ENCODE measurements at regions not wholly inside any gene's neighbourhood (a gene's known extent, or its start where the extent isn't known, plus 50 kb on each side); places are given as distances from the start of the nearest gene placed in this dataset.

GRCh38 chr14:85390236-85390635 lies 139.7 kb upstream of the FLRT2 start:
- Mint-ChIP-seq H3K36me3 (ENCODE audit: low read depth) (no peaks in the 10 kb centered on the region), H3K27me3 (ENCODE audit: low read depth) (no peaks in the 10 kb centered on the region), H3K4me1 (peaks cover 4% of the 10 kb centered on the region), H3K27ac (ENCODE audit: unreplicated experiment) (no peak overlapping the region), H3K9me3 (no peaks in the 10 kb centered on the region), H3K4me3 (no peak overlapping the region)
- no peak for TF ChIP-seq CTCF (conservative IDR thresholded peaks at IDR 0.05)
- DNase-seq (ENCODE audit: low read depth, low spot score): no peak

- no peak for DNase-seq (ENCODE audit: low read depth, low spot score)
- TF ChIP-seq CTCF (conservative IDR thresholded peaks at IDR 0.05): no peak
- no peak overlapping the region for H3K4me3 Mint-ChIP-seq
- no peaks in the 10 kb centered on the region for H3K9me3 Mint-ChIP-seq
- no peak overlapping the region for H3K27ac Mint-ChIP-seq (ENCODE audit: unreplicated experiment)
- H3K27me3 Mint-ChIP-seq (ENCODE audit: low read depth): no peaks in the 10 kb centered on the region
- H3K4me1 Mint-ChIP-seq: peaks cover 4% of the 10 kb centered on the region
- no peaks in the 10 kb centered on the region for H3K36me3 Mint-ChIP-seq (ENCODE audit: low read depth)
Measured at GRCh38 chr14:85391455-85391854, 138.5 kb upstream of the FLRT2 start.

DNA sequence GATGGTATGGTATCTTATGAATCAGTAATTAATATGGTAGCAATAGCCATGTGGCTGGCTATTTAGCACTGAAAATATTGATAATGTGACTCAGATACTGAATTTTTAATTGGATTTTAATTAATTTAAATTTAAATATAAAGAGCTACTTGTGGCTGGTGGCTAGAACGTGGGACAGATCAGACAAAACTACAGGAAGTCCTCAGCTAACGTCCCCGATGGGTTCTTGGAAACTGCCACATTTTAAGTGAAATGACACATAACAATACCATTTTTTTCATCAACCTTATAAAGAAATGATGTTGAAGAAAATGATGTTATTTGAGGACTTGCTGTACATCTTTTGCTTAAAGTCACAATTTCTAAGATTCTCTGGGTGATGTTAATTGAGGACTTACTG lies 138.1 kb upstream of the FLRT2 start:
- Mint-ChIP-seq H3K4me3 (no peak overlapping the region), H3K9me3 (no peaks in the 10 kb centered on the region), H3K27ac (ENCODE audit: unreplicated experiment) (no peak overlapping the region), H3K4me1 (peaks cover 4% of the 10 kb centered on the region), H3K36me3 (ENCODE audit: low read depth) (no peaks in the 10 kb centered on the region), H3K27me3 (ENCODE audit: low read depth) (no peaks in the 10 kb centered on the region)
- TF ChIP-seq CTCF (conservative IDR thresholded peaks at IDR 0.05): no peak
- no peak for DNase-seq (ENCODE audit: low read depth, low spot score)

DNA sequence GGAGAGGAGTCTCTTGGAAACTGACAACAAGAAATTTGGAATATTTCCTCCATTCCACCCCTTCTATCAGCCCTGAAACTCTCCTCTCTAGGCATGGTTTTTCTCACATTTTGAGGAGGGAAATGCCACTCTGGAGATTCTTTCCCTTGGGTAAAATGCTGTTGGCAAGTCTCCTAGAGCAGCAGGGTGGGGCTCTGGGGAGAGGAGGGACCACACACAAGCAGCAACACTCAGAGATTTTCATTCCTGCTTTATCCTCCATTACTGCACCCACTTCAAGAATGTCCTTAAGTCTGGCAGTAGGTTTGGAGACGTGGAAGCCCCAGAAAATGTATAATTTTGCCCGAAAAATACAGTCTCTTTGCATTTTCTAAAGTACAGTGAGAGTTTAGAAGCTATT lies 130.8 kb upstream of the FLRT2 start:
- Mint-ChIP-seq H3K4me3 (no peak overlapping the region), H3K27ac (ENCODE audit: unreplicated experiment) (no peak overlapping the region), H3K9me3 (no peaks in the 10 kb centered on the region), H3K27me3 (ENCODE audit: low read depth) (no peaks in the 10 kb centered on the region), H3K4me1 (no peaks in the 10 kb centered on the region), H3K36me3 (ENCODE audit: low read depth) (no peaks in the 10 kb centered on the region)
- no peak for DNase-seq (ENCODE audit: low read depth, low spot score)
- no peak for TF ChIP-seq CTCF (conservative IDR thresholded peaks at IDR 0.05)

- Mint-ChIP-seq H3K9me3 (no peaks in the 10 kb centered on the region), H3K36me3 (ENCODE audit: low read depth) (no peaks in the 10 kb centered on the region), H3K27me3 (ENCODE audit: low read depth) (no peaks in the 10 kb centered on the region), H3K27ac (ENCODE audit: unreplicated experiment) (no peak overlapping the region), H3K4me3 (no peak overlapping the region), H3K4me1 (no peaks in the 10 kb centered on the region)
- no peak for TF ChIP-seq CTCF (conservative IDR thresholded peaks at IDR 0.05)
- DNase-seq (ENCODE audit: low read depth, low spot score): no peak
Measured at GRCh38 chr14:85400678-85401077, 129.3 kb upstream of the FLRT2 start.

DNA sequence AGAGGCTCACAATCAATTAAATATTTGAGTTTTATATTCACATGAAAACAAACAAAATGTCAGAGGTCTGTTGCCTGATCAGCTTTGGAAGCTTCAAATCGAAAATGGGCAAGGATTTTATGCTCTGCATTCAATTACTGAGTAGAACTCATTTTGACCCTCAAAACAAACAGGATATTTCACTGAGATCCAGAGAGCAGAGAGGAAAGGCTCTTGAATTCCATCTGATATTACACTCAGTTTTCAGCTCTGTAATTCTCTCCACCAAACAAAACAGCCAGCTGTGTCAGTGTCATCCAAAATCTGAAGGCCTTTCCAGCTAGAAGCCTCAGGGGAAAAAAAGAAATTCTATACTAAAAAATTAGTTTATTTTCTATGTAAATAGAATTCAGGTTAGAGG lies 128.6 kb upstream of the FLRT2 start:
- Mint-ChIP-seq H3K4me3 (no peak overlapping the region), H3K36me3 (ENCODE audit: low read depth) (no peaks in the 10 kb centered on the region), H3K9me3 (no peaks in the 10 kb centered on the region), H3K4me1 (no peaks in the 10 kb centered on the region), H3K27ac (ENCODE audit: unreplicated experiment) (peak overlapping the region; percentile 8), H3K27me3 (ENCODE audit: low read depth) (no peaks in the 10 kb centered on the region)
- TF ChIP-seq CTCF (conservative IDR thresholded peaks at IDR 0.05): no peak
- DNase-seq (ENCODE audit: low read depth, low spot score): no peak
